Common myeloid progenitor, CD34-positive (primary cell): ENCODE measurements at regions not wholly inside any gene's neighbourhood (a gene's known extent, or its start where the extent isn't known, plus 50 kb on each side); places are given as distances from the start of the nearest gene placed in this dataset.

ENCODE experiments used
- CTCF ChIA-PET: fragments of 350-600 bp; sonication (Branson Sonifier 250); formaldehyde crosslinking; loops from one replicate; lab custom pipeline; 2021; ENCODE audit warnings: antibody characterized with exemption; lab: Charles Lee
- POLR2A ChIA-PET: fragments of 350-600 bp; sonication (Branson Sonifier 250); formaldehyde crosslinking; loops from one replicate; lab custom pipeline; 2021; ENCODE audit warnings: antibody characterized with exemption; lab: Charles Lee
- DNase-seq, 3 donors: peaks; one replicate each; pipeline versions ENCODE4 v3.0.0 to v3.0.0-alpha.2; 2013
- H3K27ac ChIP-seq, 2 experiments: 1 replicate in 1 of 2; 2 replicates in 1 of 2; pipeline ENCODE4 v1.7.0; 2013; ENCODE audit warnings: inconsistent platforms in 2 of 2, low read length in 2 of 2, mild to moderate bottlenecking in 2 of 2, low read depth in 1 of 2, moderate library complexity in 1 of 2; ENCODE audit not compliant: severe bottlenecking in 2 of 2, insufficient read depth in 1 of 2, poor library complexity in 1 of 2
- H3K27me3 ChIP-seq, 5 experiments: replicated peaks in 2 of 5; 1 replicate in 3 of 5; 2 replicates in 2 of 5; pipeline versions ENCODE4 v1.6.1 to v1.7.0; 2013; ENCODE audit warnings: low read length in 4 of 5, mild to moderate bottlenecking in 2 of 5, moderate library complexity in 2 of 5, inconsistent platforms in 1 of 5; ENCODE audit not compliant: insufficient read depth in 5 of 5, control insufficient read depth in 4 of 5
- H3K36me3 ChIP-seq, 4 experiments: 1 replicate in 2 of 4; 2 replicates in 2 of 4; pipeline versions ENCODE4 v1.6.1 to v1.7.0; 2013; ENCODE audit warnings: low read length in 3 of 4, control low read depth in 1 of 4, mild to moderate bottlenecking in 1 of 4; ENCODE audit not compliant: control insufficient read depth in 4 of 4, insufficient read depth in 4 of 4
- H3K4me1 ChIP-seq, 4 experiments: 1 replicate in 3 of 4; 2 replicates in 1 of 4; pipeline versions ENCODE4 v1.6.1 to v1.7.1; 2013; ENCODE audit warnings: low read length in 3 of 4, mild to moderate bottlenecking in 3 of 4, control low read depth in 1 of 4, inconsistent platforms in 1 of 4, moderate library complexity in 1 of 4; ENCODE audit not compliant: control insufficient read depth in 4 of 4, insufficient read depth in 4 of 4; ENCODE audit errors: control extremely low read depth in 1 of 4
- H3K4me3 ChIP-seq, 7 experiments: 1 replicate in 4 of 7; 2 replicates in 3 of 7; pipeline versions ENCODE4 v1.5.1 to v1.7.0; 2013; ENCODE audit warnings: mild to moderate bottlenecking in 7 of 7, low read length in 6 of 7, moderate library complexity in 6 of 7, inconsistent platforms in 2 of 7, low read depth in 2 of 7, control low read depth in 1 of 7; ENCODE audit not compliant: insufficient read depth in 4 of 7, control insufficient read depth in 1 of 7; ENCODE audit errors: extremely low read depth in 1 of 7
- H3K9me3 ChIP-seq, 5 experiments: 1 replicate in 4 of 5; 2 replicates in 1 of 5; pipeline versions ENCODE4 v1.6.1 to v1.7.1; 2013; ENCODE audit warnings: low read length in 4 of 5, mild to moderate bottlenecking in 2 of 5, inconsistent platforms in 1 of 5, low read depth in 1 of 5, moderate library complexity in 1 of 5; ENCODE audit not compliant: control insufficient read depth in 4 of 5, insufficient read depth in 2 of 5; ENCODE audit errors: control extremely low read depth in 1 of 5
- WGBS: methylation state at CpG from one replicate; pipeline ENCODE4 v1.1.5; 2013; ENCODE audit not compliant: insufficient coverage; 5-methylcytosine and 5-hydroxymethylcytosine counted together

GRCh38 chr3:43870120-43870519, 179.4 kb downstream of the ABHD5 start:
- WGBS: 100% methylated on average over 1 of the region's 2 CpGs
- Histone ChIP-seq H3K27me3 (peaks cover 0 to 9% (median 0%) of the 10 kb centered on the region in 5 experiments), H3K4me1 (peaks cover 0 to 10% (median 6%) of the 10 kb centered on the region in 4 experiments), H3K9me3 (no peaks in the 10 kb centered on the region), H3K36me3 (no peaks in the 10 kb centered on the region), H3K4me3 (no peak overlapping the region), H3K27ac (no peak overlapping the region)
- ChIA-PET CTCF (interaction anchor here (5.5 kb wide), 1 partner anchor 15 kb away, joined by 21 read pairs; no protein-coding TSS in a partner anchor), POLR2A (no interaction called here)
- no peak for DNase-seq

DNA sequence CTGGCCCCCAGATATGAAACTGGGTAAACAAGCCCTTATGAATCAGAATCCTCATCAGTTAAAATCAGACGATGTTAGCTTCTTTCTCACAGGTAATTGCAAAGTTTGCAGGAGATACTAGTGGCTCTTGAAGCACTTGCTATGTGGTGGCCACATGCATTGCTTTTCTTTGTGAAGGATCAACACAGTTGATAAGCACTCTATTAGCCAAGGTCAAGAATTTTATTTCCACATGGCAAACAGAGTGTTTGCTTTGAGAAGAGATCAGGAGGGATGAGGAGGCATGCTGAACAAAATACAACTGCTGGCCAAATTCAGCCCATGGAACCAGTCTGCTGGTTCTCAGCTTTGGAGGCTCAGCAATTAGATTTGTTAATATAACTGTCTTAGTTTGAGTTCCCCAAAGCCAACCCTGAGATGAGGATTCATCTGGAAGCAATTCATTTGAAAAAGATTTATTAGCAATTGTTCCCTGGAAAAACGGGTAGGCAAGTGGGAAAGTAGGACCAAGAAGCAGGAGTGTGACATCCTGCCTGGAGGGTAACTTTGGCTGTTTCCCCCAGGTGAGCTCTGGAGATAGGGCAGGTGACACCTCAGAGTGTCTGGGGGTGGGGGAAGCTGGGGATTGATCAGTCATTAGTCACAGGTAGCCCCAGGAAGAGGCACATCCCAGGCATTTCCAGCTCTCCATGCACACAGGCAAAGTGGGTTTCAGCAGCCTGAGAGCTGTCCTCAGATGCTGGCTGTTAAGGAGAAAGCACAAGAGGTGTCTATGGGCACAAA, 180.3 kb downstream of the ABHD5 start:
- Histone ChIP-seq H3K27me3 (peaks cover 0 to 9% (median 0%) of the 10 kb centered on the region in 5 experiments), H3K4me1 (peaks cover 0 to 10% (median 6%) of the 10 kb centered on the region in 4 experiments), H3K4me3 (no peak overlapping the region), H3K36me3 (no peaks in the 10 kb centered on the region), H3K27ac (no peak overlapping the region), H3K9me3 (no peaks in the 10 kb centered on the region)
- CTCF ChIA-PET: interaction anchor here (1.6 to 5.5 kb wide), 2 partner anchors 10 to 15 kb away, joined by 5 to 21 read pairs; no protein-coding TSS in a partner anchor
- POLR2A ChIA-PET: interaction anchor here (1.2 kb wide), 1 partner anchor 16 kb away, joined by 4 read pairs; no protein-coding TSS in a partner anchor
- no peak for DNase-seq
- 94% methylated on average over 2 of the region's 2 CpGs for WGBS

DNA sequence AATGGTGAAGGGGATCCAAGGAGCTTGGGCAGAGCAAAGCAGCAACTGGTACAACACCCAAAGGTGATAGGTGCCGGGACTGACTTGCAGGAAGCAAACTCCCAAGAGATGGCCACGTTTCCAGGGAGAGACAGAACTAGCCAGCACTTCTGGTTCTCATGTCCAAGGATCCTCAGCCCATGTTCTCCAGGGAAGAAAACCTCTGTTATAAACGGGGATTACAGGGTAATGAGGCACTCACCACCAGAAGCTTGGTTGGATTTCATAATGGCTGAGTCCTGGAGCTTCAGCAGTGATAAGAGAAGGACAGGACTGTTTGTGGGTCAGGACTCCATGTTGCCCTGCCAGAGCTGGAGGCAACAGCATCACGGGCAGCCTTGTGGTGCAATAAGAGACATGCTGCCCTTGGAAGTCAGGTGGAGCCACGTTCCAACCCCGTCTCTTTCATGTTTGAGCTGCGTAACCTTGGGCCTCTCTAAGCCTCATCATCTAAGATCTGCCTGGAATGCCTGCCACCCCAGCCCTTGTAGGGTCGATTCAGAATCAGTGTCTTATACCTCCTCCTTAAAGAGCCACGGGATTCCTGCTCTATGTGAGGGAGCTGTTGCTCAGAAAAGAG, 181.0 kb downstream of the ABHD5 start:
- WGBS: 85% methylated on average over 9 of the region's 9 CpGs
- DNase-seq: no peak
- Histone ChIP-seq H3K4me3 (no peak overlapping the region), H3K27me3 (peaks cover 0 to 9% (median 0%) of the 10 kb centered on the region in 5 experiments), H3K27ac (no peak overlapping the region), H3K36me3 (no peaks in the 10 kb centered on the region), H3K4me1 (peaks cover 0 to 10% (median 6%) of the 10 kb centered on the region in 4 experiments), H3K9me3 (no peaks in the 10 kb centered on the region)
- ChIA-PET CTCF (interaction anchor here (1.6 to 5.5 kb wide), 2 partner anchors 10 to 16 kb away, joined by 5 to 21 read pairs; no protein-coding TSS in a partner anchor), POLR2A (interaction anchor here (1.2 kb wide), 1 partner anchor 17 kb away, joined by 4 read pairs; no protein-coding TSS in a partner anchor)

GRCh38 chr3:43872301-43872700, 181.6 kb downstream of the ABHD5 start:
- ChIA-PET POLR2A (no interaction called here), CTCF (interaction anchor here (5.5 kb wide), 1 partner anchor 17 kb away, joined by 21 read pairs; no protein-coding TSS in a partner anchor)
- WGBS: 0% methylated on average over 1 of the region's 3 CpGs
- DNase-seq: peak in 2 of 3 donors; percentile 66 to 73
- Histone ChIP-seq H3K9me3 (no peaks in the 10 kb centered on the region), H3K4me1 (peaks cover 0 to 10% (median 6%) of the 10 kb centered on the region in 4 experiments), H3K27ac (no peak overlapping the region), H3K36me3 (no peaks in the 10 kb centered on the region), H3K4me3 (no peak overlapping the region), H3K27me3 (peaks cover 0 to 9% (median 0%) of the 10 kb centered on the region in 5 experiments)

DNA sequence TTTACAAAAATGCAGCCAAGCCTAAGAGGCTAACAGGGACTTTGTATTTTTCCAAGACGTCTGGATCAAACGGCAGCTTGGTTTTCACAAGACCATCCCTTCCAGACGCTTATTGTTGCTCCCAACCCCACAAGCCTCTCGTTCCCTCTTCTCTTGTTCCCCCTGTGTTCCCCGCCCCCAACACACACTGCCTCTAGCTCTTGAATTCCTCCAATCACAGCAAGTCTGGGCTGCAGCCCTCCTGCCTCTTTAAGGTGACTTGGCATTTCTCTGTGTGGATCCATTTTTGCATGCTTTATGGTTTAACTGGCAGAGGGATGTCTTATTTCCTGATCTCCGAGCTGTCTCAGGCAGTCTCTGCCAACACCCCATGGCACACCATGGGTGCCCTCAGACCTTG, 182.2 kb downstream of the ABHD5 start:
- Histone ChIP-seq H3K27me3 (peaks cover 0 to 6% (median 0%) of the 10 kb centered on the region in 5 experiments), H3K4me1 (peaks cover 0 to 10% (median 6%) of the 10 kb centered on the region in 4 experiments), H3K27ac (no peak overlapping the region), H3K9me3 (no peaks in the 10 kb centered on the region), H3K36me3 (no peaks in the 10 kb centered on the region), H3K4me3 (no peak overlapping the region)
- 51% methylated on average over 6 of the region's 6 CpGs for WGBS
- ChIA-PET CTCF (interaction anchor here (1.9 kb wide), 1 partner anchor 17 kb away, joined by 6 read pairs; no protein-coding TSS in a partner anchor), POLR2A (no interaction called here)
- peak in 2 of 3 donors; percentile 20 to 42 for DNase-seq

GRCh38 chr3:43873723-43874122, 183.0 kb downstream of the ABHD5 start:
- Histone ChIP-seq H3K4me3 (no peak overlapping the region), H3K27ac (no peak overlapping the region), H3K4me1 (peaks cover 0 to 10% (median 6%) of the 10 kb centered on the region in 4 experiments), H3K36me3 (no peaks in the 10 kb centered on the region), H3K9me3 (no peaks in the 10 kb centered on the region), H3K27me3 (peaks cover 0 to 5% (median 0%) of the 10 kb centered on the region in 5 experiments)
- POLR2A ChIA-PET: no interaction called here
- WGBS: 98% methylated on average over 6 of the region's 7 CpGs
- CTCF ChIA-PET: interaction anchor here (1.9 kb wide), 1 partner anchor 18 kb away, joined by 6 read pairs; no protein-coding TSS in a partner anchor
- DNase-seq: no peak
